Brain microvascular endothelial cell (primary cell): ENCODE measurements at regions not wholly inside any gene's neighbourhood (a gene's known extent, or its start where the extent isn't known, plus 50 kb on each side); places are given as distances from the start of the nearest gene placed in this dataset.

Experiments
- DNase-seq: peaks from one replicate; pipeline ENCODE4 v3.0.0-alpha.2; 2020
- H3K27ac ChIP-seq: fragments of 250-450 bp; sonication (Bioruptor Pico); 2 replicates; pipeline ENCODE4 v1.5.1; 2020; ENCODE audit warnings: mild to moderate bottlenecking, moderate library complexity
- H3K27me3 ChIP-seq: fragments of 250-450 bp; sonication (Bioruptor Pico); replicated peaks from 2 replicates; pipeline ENCODE4 v1.5.1; 2020; ENCODE audit warnings: mild to moderate bottlenecking
- H3K36me3 ChIP-seq: fragments of 250-450 bp; sonication (Bioruptor Pico); replicated peaks from 2 replicates; pipeline ENCODE4 v1.5.1; 2020; ENCODE audit warnings: mild to moderate bottlenecking
- H3K4me3 ChIP-seq: 2 replicates; pipeline ENCODE4 v1.5.1; 2011; ENCODE audit warnings: low read depth, mild to moderate bottlenecking, control low read depth, low read length, moderate library complexity
- in situ Hi-C: cut with HindIII; loops from 2 replicates; pipeline ENCODE4 v1.10.0; 2017; ENCODE audit warnings: low sequenced_read_pairs, low pct_ligation_motif_present
- TF ChIP-seq, protein P1 (sequence below): IDR thresholded peaks from 2 replicates; pipeline ENCODE4 v1.5.1; 2011; ENCODE audit warnings: low read depth, mild to moderate bottlenecking, moderate library complexity, low read length, control low read depth, inconsistent platforms; ENCODE audit errors: missing control alignments

DNA sequence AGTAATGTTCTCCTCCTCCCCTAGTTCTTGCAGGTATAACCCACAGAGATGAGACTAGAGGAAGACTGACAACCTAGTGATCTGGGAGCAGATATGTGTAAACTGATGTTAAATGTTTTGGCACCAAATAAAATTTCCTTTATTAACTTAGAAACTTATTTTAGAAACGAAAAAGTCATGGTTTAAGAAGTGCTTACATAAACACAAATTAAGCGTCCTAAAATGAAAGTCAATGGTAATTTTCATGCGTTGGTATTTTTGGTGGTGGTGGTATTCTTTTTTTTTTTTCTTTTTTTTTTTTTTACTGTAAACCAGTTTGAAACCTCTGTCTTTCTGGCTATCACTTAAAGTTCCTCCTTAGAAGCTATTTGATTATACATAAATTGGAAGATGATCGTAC, 1438.1 kb upstream of the TENM3 start:
- DNase-seq: no peak
- in situ Hi-C loops: no loop called here

DNA sequence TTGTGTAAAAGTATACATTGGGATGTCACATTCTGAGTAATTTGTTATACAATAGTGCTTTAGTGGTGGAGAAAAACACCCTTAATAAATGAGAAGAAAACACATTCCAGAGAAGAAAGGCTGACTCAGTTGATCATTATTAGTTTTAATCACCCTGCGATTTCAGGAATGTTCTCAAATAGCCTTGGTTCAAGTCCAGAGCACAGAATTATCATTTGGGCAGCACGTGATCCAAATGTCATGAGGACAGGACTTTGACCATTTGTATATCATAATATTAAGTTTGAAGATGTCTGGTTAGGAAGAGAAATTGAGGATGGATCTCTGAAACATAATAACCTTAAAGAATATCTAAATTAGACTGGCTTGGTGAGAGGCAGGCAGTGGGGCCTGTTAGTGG, 1434.3 kb upstream of the TENM3 start:
- Histone ChIP-seq H3K27me3 (no peaks in the 10 kb centered on the region), H3K36me3 (no peaks in the 10 kb centered on the region), H3K27ac (no peak overlapping the region), H3K4me3 (no peak overlapping the region)
- in situ Hi-C loops: no loop called here
- TF ChIP-seq, protein P1, sequence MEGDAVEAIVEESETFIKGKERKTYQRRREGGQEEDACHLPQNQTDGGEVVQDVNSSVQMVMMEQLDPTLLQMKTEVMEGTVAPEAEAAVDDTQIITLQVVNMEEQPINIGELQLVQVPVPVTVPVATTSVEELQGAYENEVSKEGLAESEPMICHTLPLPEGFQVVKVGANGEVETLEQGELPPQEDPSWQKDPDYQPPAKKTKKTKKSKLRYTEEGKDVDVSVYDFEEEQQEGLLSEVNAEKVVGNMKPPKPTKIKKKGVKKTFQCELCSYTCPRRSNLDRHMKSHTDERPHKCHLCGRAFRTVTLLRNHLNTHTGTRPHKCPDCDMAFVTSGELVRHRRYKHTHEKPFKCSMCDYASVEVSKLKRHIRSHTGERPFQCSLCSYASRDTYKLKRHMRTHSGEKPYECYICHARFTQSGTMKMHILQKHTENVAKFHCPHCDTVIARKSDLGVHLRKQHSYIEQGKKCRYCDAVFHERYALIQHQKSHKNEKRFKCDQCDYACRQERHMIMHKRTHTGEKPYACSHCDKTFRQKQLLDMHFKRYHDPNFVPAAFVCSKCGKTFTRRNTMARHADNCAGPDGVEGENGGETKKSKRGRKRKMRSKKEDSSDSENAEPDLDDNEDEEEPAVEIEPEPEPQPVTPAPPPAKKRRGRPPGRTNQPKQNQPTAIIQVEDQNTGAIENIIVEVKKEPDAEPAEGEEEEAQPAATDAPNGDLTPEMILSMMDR: no peak
- DNase-seq: no peak

More for the DNA sequence above, 1438.1 kb upstream of the TENM3 start:
- Histone ChIP-seq H3K27me3 (no peaks in the 10 kb centered on the region), H3K27ac (no peak overlapping the region), H3K4me3 (no peak overlapping the region), H3K36me3 (no peaks in the 10 kb centered on the region)
- TF ChIP-seq, protein P1: no peak

- Histone ChIP-seq H3K27me3 (no peaks in the 10 kb centered on the region), H3K4me3 (no peak overlapping the region), H3K27ac (no peak overlapping the region), H3K36me3 (no peaks in the 10 kb centered on the region)
- TF ChIP-seq, protein P1: no peak
- in situ Hi-C loops: no loop called here
- DNase-seq: no peak
Observed at GRCh38 chr4:180809439-180809838, 1433.8 kb upstream of the TENM3 start.

DNA sequence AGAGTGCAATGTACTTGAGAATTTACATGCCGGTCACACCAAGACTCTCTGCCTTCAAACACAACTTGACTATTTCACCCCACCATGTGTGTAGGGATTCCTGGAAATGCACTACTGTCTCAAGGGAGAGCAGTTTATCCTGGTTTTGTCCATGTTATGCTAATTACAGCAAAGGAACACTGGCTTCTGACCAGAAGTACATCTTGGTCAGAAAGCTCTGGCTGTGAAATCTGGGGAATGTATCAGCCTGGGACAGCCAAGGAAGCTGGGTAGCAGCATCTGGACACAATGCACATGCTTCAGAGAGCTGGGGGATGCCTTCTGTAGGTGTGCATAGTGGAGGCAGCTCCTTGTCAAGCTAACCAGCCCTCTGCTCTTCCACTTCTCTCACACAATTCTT, 1432.6 kb upstream of the TENM3 start:
- H3K4me3 ChIP-seq: no peak overlapping the region
- DNase-seq: no peak
- no peaks in the 10 kb centered on the region for H3K36me3 ChIP-seq
- H3K27me3 ChIP-seq: no peaks in the 10 kb centered on the region
- no peak overlapping the region for H3K27ac ChIP-seq
- in situ Hi-C loops: no loop called here
- TF ChIP-seq, protein P1: no peak

DNA sequence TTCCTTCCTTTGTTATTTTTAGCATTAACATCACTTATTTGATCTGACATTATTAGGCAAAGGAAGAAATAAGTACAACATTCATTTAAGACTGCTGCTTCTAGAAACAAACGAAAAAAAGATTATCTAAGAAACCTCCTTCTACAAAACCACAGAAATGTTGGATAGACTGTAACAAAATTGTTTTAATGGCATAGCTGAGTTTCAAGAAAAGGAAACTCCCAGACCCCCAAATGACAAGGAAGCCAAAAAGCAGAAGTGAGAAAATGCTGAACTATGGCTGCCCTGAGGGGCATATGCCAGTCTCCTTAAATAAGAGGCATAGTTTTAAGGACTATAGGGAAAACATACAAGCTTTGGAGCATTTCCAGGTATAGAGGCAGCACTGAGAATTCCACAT, 1431.6 kb upstream of the TENM3 start:
- H3K4me3 ChIP-seq: no peak overlapping the region
- H3K27me3 ChIP-seq: no peaks in the 10 kb centered on the region
- in situ Hi-C loops: no loop called here
- no peak overlapping the region for H3K27ac ChIP-seq
- TF ChIP-seq, protein P1: no peak
- no peaks in the 10 kb centered on the region for H3K36me3 ChIP-seq
- no peak for DNase-seq

DNA sequence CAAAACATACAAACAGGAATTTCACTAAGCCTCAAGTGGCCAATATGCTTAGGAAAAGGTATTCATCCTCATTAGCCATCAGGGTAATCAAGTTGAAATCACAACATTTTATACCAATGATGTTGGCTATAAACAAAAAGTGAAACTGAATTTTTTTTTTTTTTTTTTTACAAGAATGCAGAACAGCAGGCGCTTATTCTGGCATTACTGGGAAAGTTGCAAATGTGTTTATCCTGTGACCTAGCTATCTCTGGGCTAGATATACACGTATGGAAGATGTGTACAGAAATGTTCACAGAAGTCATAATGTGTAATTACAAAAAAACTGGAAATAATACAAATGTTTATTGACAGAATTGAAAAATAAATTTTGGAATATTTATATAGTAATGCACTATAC, 1430.4 kb upstream of the TENM3 start:
- H3K27ac ChIP-seq: no peak overlapping the region
- DNase-seq: no peak
- H3K27me3 ChIP-seq: no peaks in the 10 kb centered on the region
- TF ChIP-seq, protein P1: no peak
- in situ Hi-C loops: no loop called here
- H3K4me3 ChIP-seq: no peak overlapping the region
- no peaks in the 10 kb centered on the region for H3K36me3 ChIP-seq
